Lung (tissue), 11 donors: ENCODE measurements at regions not wholly inside any gene's neighbourhood (a gene's known extent, or its start where the extent isn't known, plus 50 kb on each side); places are given as distances from the start of the nearest gene placed in this dataset.

Experiments used
- ATAC-seq: fragments of 200-7000 bp; cut with Tn5 transposase; one replicate; pipeline ENCODE4 v1.9.1; 2020; ENCODE audit warnings: moderate number of reproducible peaks; ENCODE audit not compliant: insufficient read depth, low FRiP score
- DNase-seq, 3 donors: peaks; one replicate each; pipeline ENCODE4 v3.0.0-alpha.2; 2013 to 2017
- H3K27ac ChIP-seq, 2 donors: one replicate each; pipeline ENCODE4 v1.5.1; 2013; ENCODE audit warnings: mild to moderate bottlenecking in 2 of 2, moderate library complexity in 2 of 2, control low read depth in 1 of 2, inconsistent platforms in 1 of 2, low read depth in 1 of 2, low read length in 1 of 2
- H3K27me3 ChIP-seq, 3 donors: one replicate each; pipeline ENCODE4 v1.5.1; 2013; ENCODE audit warnings: low read length in 2 of 3; ENCODE audit not compliant: control insufficient read depth in 3 of 3, insufficient read depth in 3 of 3
- H3K36me3 ChIP-seq, 4 donors: one replicate each; pipeline ENCODE4 v1.5.1; 2013; ENCODE audit warnings: low read length in 4 of 4, mild to moderate bottlenecking in 1 of 4, moderate library complexity in 1 of 4; ENCODE audit not compliant: control insufficient read depth in 4 of 4, insufficient read depth in 4 of 4
- H3K4me1 ChIP-seq, 5 donors: one replicate each; pipeline ENCODE4 v1.5.1; 2013; ENCODE audit warnings: low read length in 5 of 5, mild to moderate bottlenecking in 2 of 5, moderate library complexity in 1 of 5; ENCODE audit not compliant: control insufficient read depth in 5 of 5, insufficient read depth in 5 of 5
- H3K4me3 ChIP-seq: one replicate; pipeline ENCODE4 v1.5.1; 2013; ENCODE audit warnings: mild to moderate bottlenecking, control low read depth, moderate library complexity
- H3K9ac ChIP-seq, 2 donors: one replicate each; pipeline ENCODE4 v1.5.1; 2013; ENCODE audit warnings: low read length in 2 of 2, control low read depth in 1 of 2; ENCODE audit not compliant: insufficient read depth in 1 of 2
- H3K9me3 ChIP-seq, 4 donors: one replicate each; pipeline ENCODE4 v1.5.1; 2013; ENCODE audit warnings: low read length in 3 of 4, mild to moderate bottlenecking in 1 of 4, moderate library complexity in 1 of 4; ENCODE audit not compliant: control insufficient read depth in 4 of 4, insufficient read depth in 3 of 4
- WGBS, 2 donors: extraction: QIAGEN DNeasy Blood & Tissue Kit; methylation state at CpG; one replicate each; pipeline ENCODE4 v1.1.7; 2013; 5-methylcytosine and 5-hydroxymethylcytosine counted together
- TF ChIP-seq, protein P1 (sequence below): IDR thresholded peaks from 2 replicates; pipeline ENCODE4 v1.5.1; 2012; ENCODE audit warnings: mild to moderate bottlenecking; ENCODE audit errors: control extremely low read depth, extremely low read depth
- donor health status: control.
- donor health status: control.
- donor health status: Bipolar disorder and iron deficiency.
- donor health status: healthy.
- donor health status: DM: yes; HTN: yes; CAD: no.

- Histone ChIP-seq H3K4me3 (no peak overlapping the region), H3K27ac (no peak overlapping the region), H3K27me3 (no peaks in the 10 kb centered on the region), H3K4me1 (no peaks in the 10 kb centered on the region), H3K9me3 (no peaks in the 10 kb centered on the region), H3K36me3 (no peaks in the 10 kb centered on the region), H3K9ac (no peak overlapping the region)
- WGBS, 2 donors: 79 to 85% methylated on average over 3 of the region's 3 CpGs
- DNase-seq (no peak), ATAC-seq (no peak)
- TF ChIP-seq, protein P1, sequence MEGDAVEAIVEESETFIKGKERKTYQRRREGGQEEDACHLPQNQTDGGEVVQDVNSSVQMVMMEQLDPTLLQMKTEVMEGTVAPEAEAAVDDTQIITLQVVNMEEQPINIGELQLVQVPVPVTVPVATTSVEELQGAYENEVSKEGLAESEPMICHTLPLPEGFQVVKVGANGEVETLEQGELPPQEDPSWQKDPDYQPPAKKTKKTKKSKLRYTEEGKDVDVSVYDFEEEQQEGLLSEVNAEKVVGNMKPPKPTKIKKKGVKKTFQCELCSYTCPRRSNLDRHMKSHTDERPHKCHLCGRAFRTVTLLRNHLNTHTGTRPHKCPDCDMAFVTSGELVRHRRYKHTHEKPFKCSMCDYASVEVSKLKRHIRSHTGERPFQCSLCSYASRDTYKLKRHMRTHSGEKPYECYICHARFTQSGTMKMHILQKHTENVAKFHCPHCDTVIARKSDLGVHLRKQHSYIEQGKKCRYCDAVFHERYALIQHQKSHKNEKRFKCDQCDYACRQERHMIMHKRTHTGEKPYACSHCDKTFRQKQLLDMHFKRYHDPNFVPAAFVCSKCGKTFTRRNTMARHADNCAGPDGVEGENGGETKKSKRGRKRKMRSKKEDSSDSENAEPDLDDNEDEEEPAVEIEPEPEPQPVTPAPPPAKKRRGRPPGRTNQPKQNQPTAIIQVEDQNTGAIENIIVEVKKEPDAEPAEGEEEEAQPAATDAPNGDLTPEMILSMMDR: no peak
These were observed 182.2 kb upstream of the KCNIP4 start for GRCh38 chr4:22130741-22131140.

GRCh38 chr4:22129454-22130029 lies 181.0 kb upstream of the KCNIP4 start:
- WGBS, 2 donors: 33 to 34% methylated on average over 12 of the region's 12 CpGs
- no peaks in the 10 kb centered on the region for H3K9me3 ChIP-seq
- H3K27me3 ChIP-seq: no peaks in the 10 kb centered on the region
- ATAC-seq (no peak), DNase-seq (peak in 1 of 3 donors; percentile 0)
- H3K9ac ChIP-seq: no peak overlapping the region
- no peaks in the 10 kb centered on the region for H3K4me1 ChIP-seq
- no peak overlapping the region for H3K4me3 ChIP-seq
- no peaks in the 10 kb centered on the region for H3K36me3 ChIP-seq
- TF ChIP-seq, protein P1: no peak
- H3K27ac ChIP-seq: no peak overlapping the region

GRCh38 chr4:22122062-22122461 lies 173.5 kb upstream of the KCNIP4 start:
- DNase-seq: no peak
- H3K27ac ChIP-seq: no peak overlapping the region
- no peak for ATAC-seq
- H3K9me3 ChIP-seq: peaks cover 0 to 4% (median 0%) of the 10 kb centered on the region in 4 donors
- no peaks in the 10 kb centered on the region for H3K27me3 ChIP-seq
- no peaks in the 10 kb centered on the region for H3K36me3 ChIP-seq
- TF ChIP-seq, protein P1: no peak
- WGBS, 2 donors: 92 to 93% methylated on average over 2 of the region's 2 CpGs
- no peaks in the 10 kb centered on the region for H3K4me1 ChIP-seq
- no peak overlapping the region for H3K4me3 ChIP-seq
- no peak overlapping the region for H3K9ac ChIP-seq

- TF ChIP-seq, protein P1: no peak
- Histone ChIP-seq H3K27me3 (no peaks in the 10 kb centered on the region), H3K36me3 (no peaks in the 10 kb centered on the region), H3K9me3 (no peaks in the 10 kb centered on the region), H3K4me3 (no peak overlapping the region), H3K4me1 (no peaks in the 10 kb centered on the region), H3K27ac (no peak overlapping the region), H3K9ac (no peak overlapping the region)
- WGBS, 2 donors: 84 to 95% methylated on average over 2 of the region's 2 CpGs
- no peak for DNase-seq
- no peak for ATAC-seq
These were observed 166.7 kb upstream of the KCNIP4 start for GRCh38 chr4:22115262-22115661.
